NCI-H1092 treated with DMSO at 0.1 percent for 48 hours (cell line): ENCODE measurements at regions not wholly inside any gene's neighbourhood (a gene's known extent, or its start where the extent isn't known, plus 50 kb on each side); places are given as distances from the start of the nearest gene placed in this dataset.
"Not testable (repeated sequence)": the region's sequence is repeated elsewhere in the genome, so short reads cannot be mapped to it uniquely, and the experiment has no call there.

ENCODE experiments used
- DNase-seq: peaks from one replicate; lab custom pipeline; 2025; lab: John Stamatoyannopoulos, UW

DNA sequence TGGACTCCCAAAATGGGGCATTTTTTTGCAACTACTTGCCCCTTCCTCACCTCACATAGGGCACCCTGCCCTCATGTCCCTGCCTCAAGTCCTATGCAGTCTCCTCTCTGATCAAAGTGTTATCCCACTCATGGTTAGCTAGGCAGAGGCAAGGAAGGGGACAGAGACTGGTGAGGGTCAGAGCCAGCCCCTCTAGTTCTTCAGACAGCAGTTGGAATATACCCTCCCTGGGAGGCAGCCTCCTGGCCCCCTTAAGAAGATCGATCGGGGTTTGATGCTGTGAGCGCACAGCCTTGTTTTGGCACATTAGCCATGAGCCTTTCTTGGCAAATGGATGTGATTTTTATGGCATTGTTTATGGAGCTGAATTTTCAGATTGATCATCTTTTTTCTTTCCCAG, 436.9 kb downstream of the BUD13 start:
- no peak for DNase-seq

DNA sequence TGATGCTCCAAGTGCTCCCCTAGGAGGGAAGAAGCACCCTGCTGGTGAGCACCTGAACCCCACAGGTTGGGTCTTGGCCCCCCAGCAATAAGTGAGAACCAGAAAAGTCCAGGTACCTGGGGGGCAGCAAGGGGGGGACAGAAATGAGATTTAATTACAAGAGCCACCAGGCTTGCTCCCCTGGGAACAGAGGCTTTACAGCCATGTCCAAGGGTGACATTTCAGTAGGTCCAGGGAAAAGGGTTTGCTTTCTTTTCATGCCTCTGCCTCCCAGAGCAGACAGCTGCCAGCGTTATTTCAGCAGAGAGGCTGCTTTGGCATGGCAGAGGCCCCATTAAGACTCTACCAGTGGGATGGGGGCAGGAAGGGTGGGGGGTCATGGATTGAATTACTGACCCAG, 437.7 kb downstream of the BUD13 start:
- no peak for DNase-seq

- no peak for DNase-seq
These were observed 438.2 kb downstream of the BUD13 start for GRCh38 chr11:116334596-116334995.

GRCh38 chr11:116333001-116333535, 439.7 kb downstream of the BUD13 start:
- no peak for DNase-seq

- no peak for DNase-seq
These were observed 440.4 kb downstream of the BUD13 start for GRCh38 chr11:116332391-116332790.

DNA sequence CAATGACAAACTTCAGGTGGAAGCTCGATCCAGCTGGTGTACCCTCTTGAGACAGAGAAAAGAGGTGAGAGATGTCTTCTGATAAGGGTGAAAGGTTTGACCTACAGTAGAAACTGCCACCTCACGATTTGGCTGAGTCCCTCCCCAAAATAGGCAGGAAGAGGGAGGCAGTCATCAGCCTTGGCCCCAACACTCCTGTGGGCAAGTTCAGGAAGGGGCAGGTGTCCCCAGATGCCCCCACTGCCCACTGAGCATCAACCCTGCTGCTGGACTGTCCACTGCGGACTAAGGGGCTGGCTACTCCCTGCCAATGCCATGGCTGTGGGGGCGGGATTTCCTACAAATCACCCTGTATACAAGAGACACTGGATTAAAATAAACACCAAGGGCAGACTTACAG, 441.4 kb downstream of the BUD13 start:
- DNase-seq: no peak

DNA sequence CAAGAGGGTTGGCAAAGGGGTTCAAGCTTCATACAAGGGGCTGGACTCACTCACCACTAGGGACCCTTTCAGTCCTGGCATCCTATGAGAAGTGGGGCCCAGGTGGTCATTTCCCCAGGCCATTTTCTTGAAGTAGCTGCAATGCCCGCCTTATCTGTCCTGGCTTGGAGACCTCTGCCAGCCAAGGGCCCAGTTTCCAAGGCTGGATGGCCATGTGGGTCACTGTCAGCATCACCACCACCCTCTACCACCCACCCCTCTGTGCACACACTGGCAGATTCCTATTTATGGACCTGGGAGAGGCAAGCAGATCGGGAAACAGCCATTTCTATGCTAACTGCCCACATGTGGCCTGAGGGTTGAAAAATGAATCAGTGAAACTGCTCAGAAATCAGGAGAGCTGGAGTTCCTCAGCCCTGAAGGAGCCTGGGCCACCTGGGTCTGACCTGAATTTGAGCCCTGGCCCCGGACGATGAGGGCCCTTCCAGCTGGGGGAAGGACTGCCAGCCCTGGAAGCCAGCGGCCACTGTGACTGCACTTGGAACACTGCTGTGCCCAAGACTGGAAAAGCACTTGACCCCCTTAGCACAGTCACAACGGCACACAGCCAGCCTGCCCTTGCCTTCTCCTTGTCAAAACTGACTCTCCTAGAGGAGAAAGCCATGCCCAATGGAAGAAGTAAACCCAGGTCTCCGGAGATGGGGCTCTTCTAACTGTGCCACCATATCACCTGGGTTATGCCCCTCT, 442.2 kb downstream of the BUD13 start:
- no peak for DNase-seq

GRCh38 chr11:116329354-116330090, 443.3 kb downstream of the BUD13 start:
- DNase-seq: no peak

GRCh38 chr11:116328851-116329250, 443.9 kb downstream of the BUD13 start:
- no peak for DNase-seq

DNA sequence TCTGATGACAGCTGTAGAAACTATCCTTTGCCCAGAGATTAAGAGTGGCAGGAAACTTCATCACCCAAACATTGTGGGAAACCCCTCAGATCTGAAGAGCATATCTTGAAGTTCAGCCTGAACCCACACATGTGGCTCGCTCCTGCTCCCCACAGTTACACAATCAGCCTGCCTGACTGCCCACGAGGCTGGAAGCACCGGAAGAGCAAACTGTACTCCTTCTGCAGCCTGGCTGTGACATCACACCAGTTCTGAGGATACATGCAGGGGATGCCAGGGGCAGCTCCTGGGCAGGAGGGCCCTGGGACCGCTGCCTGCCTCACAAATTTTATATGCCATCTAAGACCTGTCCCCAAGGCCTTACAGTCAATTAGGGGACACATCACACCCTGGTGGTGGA, 444.4 kb downstream of the BUD13 start:
- no peak for DNase-seq

- DNase-seq: no peak
These were observed 446.6 kb downstream of the BUD13 start for GRCh38 chr11:116326146-116326545.

DNA sequence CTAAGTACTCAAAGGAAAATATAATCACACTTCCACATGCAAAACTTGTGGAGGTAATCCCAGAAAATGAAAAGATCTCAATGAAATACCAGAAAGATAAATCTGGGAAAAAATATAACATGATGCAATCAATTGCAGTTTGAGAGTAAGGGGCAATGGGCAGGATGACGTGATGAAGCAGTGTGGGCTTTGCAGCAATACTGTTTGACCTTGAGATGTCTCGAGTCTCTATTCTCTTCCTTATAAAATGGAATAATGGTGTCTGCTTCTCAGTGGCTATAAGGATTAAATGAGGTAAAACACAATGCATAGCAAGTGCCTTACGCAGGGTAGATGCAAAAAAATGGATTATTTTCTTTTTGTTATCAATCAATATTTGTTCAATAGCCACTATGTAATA, 447.5 kb downstream of the BUD13 start:
- no peak for DNase-seq

- not testable (repeated sequence) for DNase-seq
These were observed 448.7 kb downstream of the BUD13 start for GRCh38 chr11:116324077-116324476.

- no peak for DNase-seq
These were observed 455.6 kb downstream of the BUD13 start for GRCh38 chr11:116317212-116317611.

GRCh38 chr11:116314006-116314405, 458.8 kb downstream of the BUD13 start:
- no peak for DNase-seq

DNA sequence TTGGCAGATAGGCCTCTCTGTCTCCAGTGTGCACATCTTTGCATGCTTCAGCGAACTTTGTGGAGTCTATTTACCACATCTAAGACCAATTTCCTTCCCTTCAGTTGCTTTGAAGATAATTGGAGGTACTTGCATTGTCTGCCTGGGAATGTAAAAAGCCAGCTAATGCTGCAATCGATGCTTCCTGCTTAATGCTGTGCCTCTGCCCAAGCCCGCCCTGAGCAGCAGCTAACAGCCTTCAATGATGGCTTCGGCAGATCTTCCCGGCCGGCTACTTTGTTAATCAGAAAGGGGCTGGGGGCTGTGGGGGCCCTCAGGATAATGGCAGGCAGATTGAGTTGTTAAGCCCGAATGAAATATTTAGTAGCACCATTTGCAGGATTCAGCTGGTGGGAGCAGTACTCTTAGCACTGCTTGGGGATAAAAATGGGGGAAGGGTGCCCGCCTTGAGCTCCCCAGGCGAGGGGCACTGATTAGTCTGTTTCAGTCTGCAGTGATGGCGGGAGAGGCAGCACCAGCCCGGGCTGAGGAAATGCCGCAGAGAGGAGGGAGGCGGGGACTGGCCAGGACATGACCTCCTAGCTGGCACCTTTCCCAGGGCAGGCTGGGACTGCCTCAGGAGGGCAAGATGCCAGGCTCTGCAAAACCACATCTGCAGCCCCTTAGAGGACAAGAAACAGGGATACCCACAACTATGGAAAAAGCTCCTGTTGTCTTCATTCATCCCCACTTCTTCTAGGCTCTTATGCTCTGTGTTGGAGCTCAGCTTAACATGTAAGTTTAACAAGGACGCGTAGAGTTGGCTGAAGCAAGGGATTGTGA, 460.0 kb downstream of the BUD13 start:
- peak; percentile 99 for DNase-seq

DNA sequence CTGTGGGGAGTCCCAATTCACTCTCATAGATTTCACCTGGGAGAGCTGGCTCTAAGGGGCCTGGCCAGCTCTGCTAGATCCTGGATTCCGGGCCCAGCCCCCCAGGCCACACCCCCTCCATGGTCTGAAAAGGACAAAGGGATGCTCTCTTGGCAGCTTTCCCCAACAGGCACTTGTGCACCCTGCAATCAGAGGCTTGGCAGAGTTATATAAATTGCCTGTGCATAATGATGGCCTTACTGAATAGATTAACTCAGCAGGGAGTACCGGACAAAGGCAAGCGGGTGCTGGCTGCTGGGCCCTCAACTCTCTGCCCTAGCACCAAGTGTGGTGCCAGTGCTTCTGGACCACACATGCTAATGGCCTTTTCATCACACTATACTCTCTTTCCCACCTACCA, 461.6 kb downstream of the BUD13 start:
- peak; percentile 98 for DNase-seq

DNA sequence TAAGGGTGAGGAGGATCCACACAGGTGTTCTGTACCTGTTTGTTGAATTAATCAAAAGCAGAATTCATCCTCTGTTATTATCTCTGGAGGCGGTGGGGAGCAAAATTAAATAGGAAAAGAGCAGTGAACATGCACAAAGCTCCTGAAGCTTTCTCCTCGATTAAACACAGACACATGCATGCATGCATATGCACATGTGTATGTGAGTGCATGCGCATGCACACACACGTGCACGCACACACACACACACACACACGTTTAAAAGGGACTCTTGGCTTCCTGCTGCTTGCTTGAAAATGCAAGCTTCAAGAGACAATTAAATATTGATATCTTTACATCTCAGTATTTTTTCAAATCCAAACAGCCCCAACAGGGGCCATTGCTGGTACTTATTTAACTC, 462.1 kb downstream of the BUD13 start:
- DNase-seq: no peak

DNA sequence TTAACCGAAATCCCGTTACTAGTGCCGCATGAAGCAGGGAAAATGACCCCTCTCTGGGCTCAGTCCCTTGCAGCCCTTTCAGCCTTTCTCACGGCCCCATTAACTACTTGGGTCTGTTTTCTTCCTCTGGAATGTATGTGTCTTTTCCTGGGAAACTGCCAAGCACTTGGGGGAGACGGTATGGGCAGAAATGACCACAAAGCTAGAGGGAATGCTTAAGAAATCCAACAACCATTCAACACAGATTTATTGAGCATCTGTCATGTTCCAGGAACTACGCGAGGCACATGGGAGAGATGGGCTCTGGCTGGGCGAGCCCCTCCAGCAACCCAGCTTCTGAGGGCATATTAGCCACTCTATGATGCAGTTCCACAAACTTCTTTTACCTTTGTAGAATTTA, 462.6 kb downstream of the BUD13 start:
- no peak for DNase-seq

- DNase-seq: no peak
These were observed 463.3 kb downstream of the BUD13 start for GRCh38 chr11:116309446-116309845.

- no peak for DNase-seq
These were observed 470.0 kb downstream of the BUD13 start for GRCh38 chr11:116302756-116303155.

DNA sequence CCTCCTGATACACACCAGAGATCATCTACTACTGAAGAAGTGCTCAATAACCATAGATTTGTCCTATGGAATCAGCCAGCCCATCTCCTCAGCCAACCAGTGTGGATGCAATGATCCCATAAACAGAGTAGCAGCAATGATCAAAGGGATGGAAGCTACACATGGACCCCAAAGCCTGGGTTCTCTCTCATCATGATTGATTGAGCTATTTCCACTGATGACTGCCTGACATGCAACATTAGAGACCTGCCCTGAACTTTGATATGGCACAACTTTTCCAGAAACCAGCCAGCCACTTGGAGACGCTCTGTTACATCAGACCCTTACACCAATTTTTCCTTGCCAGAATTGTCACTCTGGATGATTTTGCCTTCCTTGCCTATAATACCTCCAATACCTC, 471.6 kb downstream of the BUD13 start:
- DNase-seq: no peak

- peak; percentile 75 for DNase-seq
These were observed 472.6 kb downstream of the BUD13 start for GRCh38 chr11:116300232-116300631.
